ENCODE measurements at regions not wholly inside any gene's neighbourhood (a gene's known extent, or its start where the extent isn't known, plus 50 kb on each side); places are given as distances from the start of the nearest gene placed in this dataset.
"Not testable (repeated sequence)": the region's sequence is repeated elsewhere in the genome, so short reads cannot be mapped to it uniquely, and the experiment has no call there.

DNA sequence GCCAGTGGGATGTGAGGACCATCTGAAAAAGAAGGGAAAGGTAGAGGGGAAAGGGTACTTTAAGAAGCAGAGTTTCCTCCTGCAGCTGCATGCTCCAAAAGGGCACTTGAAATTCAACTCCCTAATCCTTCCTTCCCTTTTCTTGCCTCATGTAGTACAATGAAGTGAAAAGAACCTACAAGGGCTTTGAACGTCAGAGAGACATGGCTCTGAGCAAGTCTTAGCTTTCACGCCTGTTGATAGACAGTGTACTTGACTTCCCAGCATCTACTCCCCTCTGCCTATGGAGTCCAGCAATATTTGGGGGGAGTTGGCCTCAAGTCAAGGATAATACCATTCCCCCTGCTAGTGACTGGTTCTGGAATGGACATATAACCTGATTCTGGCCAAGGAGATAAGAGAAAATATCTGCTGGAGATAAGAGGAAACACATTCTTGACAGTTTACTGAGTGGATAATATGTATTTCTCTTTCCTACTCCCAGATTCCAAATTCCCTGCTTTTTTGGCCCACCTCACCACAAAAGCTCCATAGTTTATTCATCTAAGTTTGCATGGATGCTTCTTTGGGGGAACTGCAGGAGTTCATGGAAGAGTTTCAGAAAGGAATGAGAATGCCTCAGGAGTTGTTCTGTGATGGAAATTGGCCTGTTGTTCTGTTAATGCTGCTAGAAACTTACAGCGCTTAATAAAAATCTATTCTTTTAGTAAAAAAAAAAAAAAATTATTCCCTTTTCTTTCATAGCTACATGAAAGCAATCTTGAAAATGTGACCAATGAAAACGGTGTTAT lies 193.0 kb upstream of the TPM1 start:
- DNase-seq, result no peak

DNA sequence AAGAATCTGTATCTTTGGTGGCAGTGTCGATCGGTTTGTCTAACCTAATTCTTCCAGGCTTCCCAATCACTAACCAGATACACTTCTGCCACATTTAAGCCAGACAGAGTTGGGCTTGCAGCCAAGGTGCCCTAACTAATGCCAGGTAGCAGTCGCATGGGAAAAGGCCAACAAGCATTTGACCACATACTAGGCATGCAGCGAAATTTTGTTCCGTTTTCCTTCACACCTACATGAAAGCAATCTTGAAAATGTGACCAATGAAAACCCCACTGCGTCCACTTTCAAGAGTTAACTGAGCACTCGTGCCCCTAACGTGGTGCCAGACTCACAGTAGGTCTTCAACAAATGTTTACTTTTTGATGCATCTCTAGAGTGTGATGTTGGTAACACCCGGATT lies 192.2 kb upstream of the TPM1 start:
- DNase-seq, result no peak

- DNase-seq, result no peak
Observed at GRCh38 chr15:62850791-62851291, 191.7 kb upstream of the TPM1 start.

- no peak for DNase-seq
Observed at GRCh38 chr15:62853114-62853840, 189.3 kb upstream of the TPM1 start.

DNA sequence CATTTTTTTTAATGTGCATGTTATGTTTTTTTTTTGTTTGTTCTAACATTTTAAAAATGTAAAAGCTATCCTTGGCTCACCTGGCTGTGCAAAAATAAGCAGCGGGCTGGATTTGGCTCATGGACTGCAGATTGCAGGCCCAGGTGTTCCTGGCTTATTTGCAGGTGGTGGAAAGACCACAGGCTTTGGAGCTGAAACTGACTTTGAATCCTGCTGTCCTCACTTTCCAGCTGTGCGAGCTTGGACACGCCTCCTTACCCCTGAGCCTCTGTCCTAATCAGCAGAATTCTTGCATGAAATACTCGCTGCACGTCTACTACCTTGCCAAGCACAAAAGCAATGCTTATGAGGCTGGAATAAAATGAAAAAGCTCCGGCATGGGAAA lies 188.7 kb upstream of the TPM1 start:
- no peak for DNase-seq

GRCh38 chr15:62854420-62855084 lies 188.0 kb upstream of the TPM1 start:
- DNase-seq, result no peak

DNA sequence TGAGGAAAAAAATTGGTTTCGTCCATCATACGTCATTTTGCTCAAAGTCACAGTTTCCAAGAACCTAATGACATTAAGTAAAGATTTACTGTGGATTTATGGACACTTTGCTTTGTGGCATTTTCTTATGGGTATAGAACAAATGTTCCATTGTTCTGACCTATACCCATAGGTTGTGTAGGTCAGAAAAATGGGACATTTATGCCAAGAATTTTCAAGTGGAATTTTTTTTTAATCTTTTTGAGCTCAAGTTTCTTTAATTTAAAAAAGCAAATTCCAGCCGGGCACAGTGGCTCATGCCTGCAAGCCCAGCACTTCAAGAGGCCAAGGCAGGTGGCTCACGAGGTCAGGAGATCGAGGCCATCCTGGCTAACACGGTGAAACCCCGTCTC lies 187.5 kb upstream of the TPM1 start:
- DNase-seq, result no peak

GRCh38 chr15:62856466-62857246 lies 185.9 kb upstream of the TPM1 start:
- DNase-seq, result no peak

DNA sequence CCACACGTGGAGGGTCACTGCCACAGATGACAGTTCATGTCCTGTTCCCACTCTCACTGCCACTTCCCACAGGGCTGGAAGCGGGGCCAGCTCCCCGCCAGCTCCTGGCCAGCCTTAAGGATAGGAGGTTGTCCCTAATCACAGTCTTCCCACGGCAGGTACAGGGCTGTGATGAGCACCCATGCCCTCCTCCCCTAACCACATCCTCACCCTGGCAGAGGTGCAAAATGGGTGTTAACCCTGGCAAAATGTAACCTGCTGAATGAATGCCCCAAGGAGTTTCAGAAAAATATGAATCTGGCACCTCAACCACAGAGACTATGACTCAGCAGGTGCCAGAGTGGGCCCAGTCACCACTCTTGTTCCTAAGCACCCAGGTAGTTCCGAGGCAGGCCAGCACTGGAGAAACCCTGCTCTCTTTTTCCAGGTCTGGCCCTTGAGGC lies 185.1 kb upstream of the TPM1 start:
- no peak for DNase-seq

DNA sequence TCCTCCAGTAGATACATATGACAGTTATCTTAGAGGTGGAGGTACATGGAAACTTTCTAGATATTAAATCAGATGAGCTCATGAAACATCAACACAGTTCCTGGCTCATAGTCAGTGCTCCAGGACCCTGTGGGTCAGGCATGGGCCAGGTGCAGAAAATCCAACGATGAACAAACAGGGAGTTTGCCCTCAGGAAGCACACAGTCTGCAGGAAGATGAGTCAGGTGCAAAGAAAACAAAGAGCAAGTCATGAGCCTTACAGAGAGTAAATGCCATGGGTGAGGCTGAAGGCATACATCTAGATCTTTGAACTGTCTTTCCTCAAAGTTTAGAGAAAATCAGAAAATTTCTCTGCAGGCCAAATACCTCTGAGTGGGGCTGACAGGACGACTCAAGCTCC lies 184.2 kb upstream of the TPM1 start:
- DNase-seq, result no peak

DNA sequence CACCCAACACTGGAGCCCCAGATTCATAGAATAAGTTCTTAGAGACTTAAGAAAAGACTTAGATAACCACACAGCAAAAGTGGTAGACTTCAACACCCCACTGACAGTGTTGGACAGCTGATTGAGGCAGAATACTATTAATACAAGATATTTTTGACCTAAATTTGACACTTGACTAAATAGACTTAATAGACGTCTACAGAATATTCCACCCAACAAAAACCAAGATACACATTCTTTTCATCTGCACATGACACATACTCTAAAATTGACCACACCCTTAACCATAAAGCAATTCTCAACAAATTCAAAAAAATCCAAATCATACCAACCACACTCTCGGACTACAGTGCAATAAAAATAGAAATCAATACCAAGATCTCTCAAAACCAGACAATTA lies 179.8 kb upstream of the TPM1 start:
- DNase-seq, result no peak

- DNase-seq, result no peak
Observed at GRCh38 chr15:62866366-62866765, 176.2 kb upstream of the TPM1 start.

GRCh38 chr15:62867844-62868243 lies 174.7 kb upstream of the TPM1 start:
- no peak for DNase-seq

- DNase-seq, result no peak
Observed at GRCh38 chr15:62868507-62868906, 174.0 kb upstream of the TPM1 start.

DNA sequence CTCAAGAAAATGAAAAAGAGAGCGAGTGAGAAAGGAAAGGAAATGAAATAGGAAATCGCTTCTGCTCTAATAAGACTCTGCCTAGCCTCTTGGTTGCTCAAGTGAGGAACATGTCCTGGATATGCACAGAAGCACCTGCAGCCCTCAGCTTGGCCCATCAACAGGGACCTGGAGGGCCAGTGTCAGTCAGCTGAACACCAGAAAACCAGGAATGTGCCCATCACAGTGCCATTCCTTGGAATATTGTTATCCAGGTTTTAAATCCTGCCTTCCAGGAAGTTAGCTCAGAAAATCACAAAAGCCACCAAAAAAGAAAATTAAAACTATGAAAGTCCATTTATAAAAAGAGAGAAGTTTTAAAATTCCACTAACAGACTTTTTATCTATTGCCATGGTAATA lies 173.4 kb upstream of the TPM1 start:
- DNase-seq, result no peak

- no peak for DNase-seq
Observed at GRCh38 chr15:62870216-62870615, 172.3 kb upstream of the TPM1 start.

DNA sequence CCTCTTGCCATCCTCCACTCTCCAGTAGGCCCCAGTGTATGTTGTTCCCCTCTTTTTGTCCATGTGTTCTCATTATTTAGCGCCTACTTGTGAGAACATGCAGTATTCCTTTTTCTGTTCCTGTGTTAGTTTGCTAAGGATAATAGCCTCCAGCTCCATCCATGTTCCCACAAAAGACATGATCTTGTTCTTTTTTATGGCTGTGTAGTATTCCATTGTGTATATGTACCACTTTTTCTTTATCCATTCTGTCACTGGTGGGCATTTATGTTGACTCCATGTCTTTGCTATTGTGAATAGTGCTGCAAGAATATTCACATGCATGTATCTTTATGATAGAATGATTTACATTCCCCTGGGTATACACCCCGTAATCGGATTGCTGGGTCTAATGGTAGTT lies 171.8 kb upstream of the TPM1 start:
- DNase-seq, result not testable (repeated sequence)

DNA sequence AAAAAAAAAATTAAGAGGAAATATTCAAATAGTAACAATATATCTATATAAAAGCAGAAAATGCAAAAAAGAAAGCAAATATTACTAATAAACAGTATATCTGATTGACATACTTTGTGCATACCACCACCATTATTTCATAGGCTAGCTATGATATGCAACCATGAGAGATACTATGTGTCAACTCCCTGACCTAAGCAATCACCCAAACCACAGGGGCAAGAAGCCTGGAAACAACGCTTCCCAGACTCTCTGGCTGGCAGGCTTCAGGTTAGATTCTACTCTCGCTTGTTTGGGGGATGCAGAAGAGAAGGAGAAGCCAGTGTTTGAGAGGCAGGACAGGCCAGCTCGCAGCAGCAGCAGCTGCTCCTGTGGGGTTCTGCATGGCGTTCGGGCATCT lies 169.3 kb upstream of the TPM1 start:
- DNase-seq, result no peak

DNA sequence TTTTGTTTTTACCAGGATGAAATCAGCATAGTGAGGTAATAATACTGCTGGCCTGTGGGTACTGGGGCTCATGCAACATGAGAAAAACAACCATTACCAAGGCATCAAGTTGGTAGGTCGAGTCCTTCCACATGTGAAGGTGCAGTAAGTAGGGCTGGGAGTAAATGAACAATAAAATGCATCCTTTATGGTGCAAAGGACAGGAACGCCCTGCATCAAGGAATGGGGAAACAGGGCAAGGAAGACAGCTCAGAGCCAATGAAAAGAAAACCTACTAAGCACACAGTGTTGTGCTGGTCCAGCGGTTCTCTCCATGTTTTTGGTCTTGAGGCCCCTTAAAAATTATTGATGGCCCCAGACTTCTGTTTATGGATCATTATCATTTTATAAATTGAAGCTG lies 168.5 kb upstream of the TPM1 start:
- no peak for DNase-seq

- no peak for DNase-seq
Observed at GRCh38 chr15:62874959-62875625, 167.5 kb upstream of the TPM1 start.

- no peak for DNase-seq
Observed at GRCh38 chr15:62875626-62876021, 166.9 kb upstream of the TPM1 start.

DNA sequence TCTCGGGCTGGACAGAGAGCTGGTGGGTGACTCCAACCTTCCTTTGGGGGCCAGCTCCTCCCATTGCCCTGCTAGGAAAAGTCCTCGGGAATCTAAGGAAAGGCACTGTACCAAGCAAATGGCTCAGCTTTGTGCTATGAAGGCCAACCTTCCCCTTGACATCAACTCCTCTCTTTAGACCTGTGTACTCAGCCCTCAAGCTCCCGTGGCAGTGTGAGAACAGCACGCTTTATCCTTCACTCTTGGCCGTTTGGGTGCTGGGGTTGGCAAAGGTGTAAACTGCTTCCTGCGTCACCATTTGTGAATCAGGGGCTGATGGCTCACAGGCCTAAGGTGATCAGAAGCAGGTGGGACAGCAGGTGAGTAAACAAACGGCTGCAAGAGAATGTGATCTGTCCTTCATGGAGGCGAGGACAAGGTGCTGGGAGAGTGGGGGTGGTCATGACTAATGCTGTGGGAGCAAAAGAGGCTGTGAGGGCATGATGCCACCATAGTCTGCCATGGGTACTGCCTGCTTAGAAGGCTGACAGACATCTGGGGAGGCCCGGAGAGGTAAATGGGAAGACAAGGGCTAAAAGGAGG lies 165.2 kb upstream of the TPM1 start:
- no peak for DNase-seq
